ENCODE measurements at regions not wholly inside any gene's neighbourhood (a gene's known extent, or its start where the extent isn't known, plus 50 kb on each side); places are given as distances from the start of the nearest gene placed in this dataset.
A peak's percentile ranks its signal among the peaks of the same experiment; 100 is the strongest.

DNA sequence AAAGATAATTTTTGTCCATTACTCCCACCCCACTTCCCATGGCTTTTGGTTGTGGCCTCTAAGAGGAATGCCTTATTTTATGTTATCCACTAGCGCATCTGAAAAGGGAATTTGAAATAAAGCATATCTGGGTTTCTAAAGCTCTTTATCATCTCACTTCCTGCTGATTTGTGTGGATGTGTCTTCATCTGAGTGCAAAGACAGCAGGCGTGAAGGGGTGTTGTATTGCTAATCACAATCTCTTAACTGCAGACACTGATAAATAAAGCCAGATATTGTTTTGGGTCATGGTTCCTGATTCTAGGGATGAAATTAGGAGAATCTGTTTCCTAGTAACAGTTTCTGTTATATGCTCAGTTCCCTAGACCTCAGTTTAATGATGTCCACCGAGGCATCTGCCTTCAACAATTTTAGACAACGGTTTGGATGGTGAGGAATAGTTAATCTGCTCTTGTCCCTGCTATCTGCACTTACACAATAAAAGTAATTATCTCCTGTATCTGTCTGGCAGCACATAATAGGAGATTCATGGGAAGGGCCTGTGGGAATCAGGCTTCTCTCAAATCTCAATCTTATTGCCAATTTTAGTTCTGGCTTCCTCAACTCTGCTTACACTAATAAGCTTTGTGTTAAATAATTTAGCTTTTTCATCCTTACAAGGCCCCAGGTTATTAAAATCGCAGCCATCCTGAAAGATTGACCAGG is 517.9 kb upstream of the ATXN8OS start:
- CTCF ChIA-PET: no interaction called here
- no peaks in the 10 kb centered on the region for H3K36me3 Mint-ChIP-seq (ENCODE audit: insufficient read depth, unreplicated experiment)
- no peak overlapping the region for H3K27ac Mint-ChIP-seq (ENCODE audit: unreplicated experiment)
- POLR2A ChIA-PET: no interaction called here
- no peaks in the 10 kb centered on the region for H3K36me3 ChIP-seq (ENCODE audit: control insufficient read depth, insufficient read depth, low read length)
- H3K27me3 Mint-ChIP-seq (ENCODE audit: insufficient read depth, unreplicated experiment): no peaks in the 10 kb centered on the region
- TF ChIP-seq, protein P1, sequence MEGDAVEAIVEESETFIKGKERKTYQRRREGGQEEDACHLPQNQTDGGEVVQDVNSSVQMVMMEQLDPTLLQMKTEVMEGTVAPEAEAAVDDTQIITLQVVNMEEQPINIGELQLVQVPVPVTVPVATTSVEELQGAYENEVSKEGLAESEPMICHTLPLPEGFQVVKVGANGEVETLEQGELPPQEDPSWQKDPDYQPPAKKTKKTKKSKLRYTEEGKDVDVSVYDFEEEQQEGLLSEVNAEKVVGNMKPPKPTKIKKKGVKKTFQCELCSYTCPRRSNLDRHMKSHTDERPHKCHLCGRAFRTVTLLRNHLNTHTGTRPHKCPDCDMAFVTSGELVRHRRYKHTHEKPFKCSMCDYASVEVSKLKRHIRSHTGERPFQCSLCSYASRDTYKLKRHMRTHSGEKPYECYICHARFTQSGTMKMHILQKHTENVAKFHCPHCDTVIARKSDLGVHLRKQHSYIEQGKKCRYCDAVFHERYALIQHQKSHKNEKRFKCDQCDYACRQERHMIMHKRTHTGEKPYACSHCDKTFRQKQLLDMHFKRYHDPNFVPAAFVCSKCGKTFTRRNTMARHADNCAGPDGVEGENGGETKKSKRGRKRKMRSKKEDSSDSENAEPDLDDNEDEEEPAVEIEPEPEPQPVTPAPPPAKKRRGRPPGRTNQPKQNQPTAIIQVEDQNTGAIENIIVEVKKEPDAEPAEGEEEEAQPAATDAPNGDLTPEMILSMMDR (IDR thresholded peaks at IDR 0.05; ENCODE audit: insufficient read depth in 1 of 2, low read depth in 1 of 2, low read length in 1 of 2, severe bottlenecking in 1 of 2, unreplicated experiment in 1 of 2): no peak
- no peak overlapping the region for H3K4me3 Mint-ChIP-seq (ENCODE audit: unreplicated experiment)
- H3K9me3 Mint-ChIP-seq (ENCODE audit: unreplicated experiment): no peaks in the 10 kb centered on the region
- no peak overlapping the region for H3K4me3 ChIP-seq (ENCODE audit: low read depth, low read length)
- intact Hi-C loops (cut with micrococcal nuclease; ENCODE audit: unreplicated experiment): no loop called here
- no peak for DNase-seq
- no peaks in the 10 kb centered on the region for H3K27me3 ChIP-seq (replicated peaks; ENCODE audit: control insufficient read depth, insufficient read depth, low read length)
- no peaks in the 10 kb centered on the region for H3K4me1 Mint-ChIP-seq (ENCODE audit: low read depth, unreplicated experiment)
- H3K4me1 ChIP-seq: no peaks in the 10 kb centered on the region
- no peaks in the 10 kb centered on the region for H3K9me3 ChIP-seq
- BruUV-seq (replicated peaks): no TSS peak

- Histone ChIP-seq H3K36me3 (ENCODE audit: control insufficient read depth, insufficient read depth, low read length) (no peaks in the 10 kb centered on the region), H3K4me3 (ENCODE audit: low read depth, low read length) (no peak overlapping the region), H3K9me3 (no peaks in the 10 kb centered on the region), H3K27me3 (replicated peaks; ENCODE audit: control insufficient read depth, insufficient read depth, low read length) (no peaks in the 10 kb centered on the region), H3K4me1 (no peaks in the 10 kb centered on the region)
- TF ChIP-seq, protein P1 (IDR thresholded peaks at IDR 0.05; ENCODE audit: insufficient read depth in 1 of 2, low read depth in 1 of 2, low read length in 1 of 2, severe bottlenecking in 1 of 2, unreplicated experiment in 1 of 2): peak; percentile 32 to 37
- Mint-ChIP-seq H3K4me1 (ENCODE audit: low read depth, unreplicated experiment) (no peaks in the 10 kb centered on the region), H3K36me3 (ENCODE audit: insufficient read depth, unreplicated experiment) (no peaks in the 10 kb centered on the region), H3K27me3 (ENCODE audit: insufficient read depth, unreplicated experiment) (peaks cover 4% of the 10 kb centered on the region), H3K9me3 (ENCODE audit: unreplicated experiment) (no peaks in the 10 kb centered on the region), H3K4me3 (ENCODE audit: unreplicated experiment) (no peak overlapping the region), H3K27ac (ENCODE audit: unreplicated experiment) (no peak overlapping the region)
- no peak for DNase-seq
- POLR2A ChIA-PET: no interaction called here
- BruUV-seq (replicated peaks): no TSS peak
- CTCF ChIA-PET: no interaction called here
- intact Hi-C loops (cut with micrococcal nuclease; ENCODE audit: unreplicated experiment): loop anchor here (1.0 kb wide), 1 partner anchor 48 kb away; no protein-coding TSS in a partner anchor
These were observed 522.0 kb upstream of the ATXN8OS start for GRCh38 chr13:69585656-69586055.

GRCh38 chr13:69580255-69580654 is 527.4 kb upstream of the ATXN8OS start:
- Histone ChIP-seq H3K4me1 (no peaks in the 10 kb centered on the region), H3K27me3 (replicated peaks; ENCODE audit: control insufficient read depth, insufficient read depth, low read length) (no peaks in the 10 kb centered on the region), H3K9me3 (no peaks in the 10 kb centered on the region), H3K4me3 (ENCODE audit: low read depth, low read length) (no peak overlapping the region), H3K36me3 (ENCODE audit: control insufficient read depth, insufficient read depth, low read length) (no peaks in the 10 kb centered on the region)
- intact Hi-C loops (cut with micrococcal nuclease; ENCODE audit: unreplicated experiment): no loop called here
- DNase-seq: no peak
- Mint-ChIP-seq H3K4me1 (ENCODE audit: low read depth, unreplicated experiment) (no peaks in the 10 kb centered on the region), H3K27ac (ENCODE audit: unreplicated experiment) (no peak overlapping the region), H3K9me3 (ENCODE audit: unreplicated experiment) (peaks cover 9% of the 10 kb centered on the region), H3K36me3 (ENCODE audit: insufficient read depth, unreplicated experiment) (no peaks in the 10 kb centered on the region), H3K27me3 (ENCODE audit: insufficient read depth, unreplicated experiment) (peaks cover 8% of the 10 kb centered on the region), H3K4me3 (ENCODE audit: unreplicated experiment) (no peak overlapping the region)
- BruUV-seq (replicated peaks): no TSS peak
- CTCF ChIA-PET: interaction anchor here (0.6 kb wide), 1 partner anchor 757 kb away, joined by 3 read pairs; no protein-coding TSS in a partner anchor
- POLR2A ChIA-PET: no interaction called here
- TF ChIP-seq, protein P1 (IDR thresholded peaks at IDR 0.05; ENCODE audit: insufficient read depth in 1 of 2, low read depth in 1 of 2, low read length in 1 of 2, severe bottlenecking in 1 of 2, unreplicated experiment in 1 of 2): no peak

Data from Caco-2 (cell line).